ENCODE measurements at regions not wholly inside any gene's neighbourhood (a gene's known extent, or its start where the extent isn't known, plus 50 kb on each side); places are given as distances from the start of the nearest gene placed in this dataset.

DNA sequence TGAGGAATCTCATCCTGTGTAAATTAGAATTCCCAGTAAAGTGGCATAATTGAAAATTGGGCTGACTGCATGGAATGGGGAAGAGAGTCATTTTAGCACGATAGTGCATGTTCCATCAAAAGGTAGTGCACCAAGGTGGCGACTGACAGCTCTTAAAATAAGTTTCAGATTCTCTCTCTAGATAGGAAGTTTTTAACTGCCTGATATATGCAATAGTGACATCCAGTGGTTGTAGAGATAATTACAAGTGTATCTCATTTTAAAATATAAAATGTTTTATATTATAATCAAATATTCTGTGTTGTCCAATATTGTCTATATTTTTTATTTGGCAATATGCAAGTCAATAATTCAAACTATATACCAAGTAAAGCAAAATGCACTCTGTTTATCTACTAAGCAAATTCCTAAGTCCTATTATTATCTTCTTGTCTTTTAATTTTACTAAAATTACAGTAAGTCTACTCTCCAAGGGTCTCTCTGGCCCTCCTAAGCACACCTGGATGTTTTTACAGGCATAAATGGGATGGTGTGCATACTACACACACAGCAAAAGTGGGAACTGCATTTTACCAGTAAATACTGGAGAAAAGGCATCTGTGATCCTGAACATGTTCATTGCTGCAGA is 397.7 kb upstream of the HNRNPA3 start:
- TF ChIP-seq POLR2A (IDR thresholded peaks at IDR 0.05) = no peak
- no peak for TF ChIP-seq EP300 (IDR thresholded peaks at IDR 0.05)
- TF ChIP-seq, protein P1, sequence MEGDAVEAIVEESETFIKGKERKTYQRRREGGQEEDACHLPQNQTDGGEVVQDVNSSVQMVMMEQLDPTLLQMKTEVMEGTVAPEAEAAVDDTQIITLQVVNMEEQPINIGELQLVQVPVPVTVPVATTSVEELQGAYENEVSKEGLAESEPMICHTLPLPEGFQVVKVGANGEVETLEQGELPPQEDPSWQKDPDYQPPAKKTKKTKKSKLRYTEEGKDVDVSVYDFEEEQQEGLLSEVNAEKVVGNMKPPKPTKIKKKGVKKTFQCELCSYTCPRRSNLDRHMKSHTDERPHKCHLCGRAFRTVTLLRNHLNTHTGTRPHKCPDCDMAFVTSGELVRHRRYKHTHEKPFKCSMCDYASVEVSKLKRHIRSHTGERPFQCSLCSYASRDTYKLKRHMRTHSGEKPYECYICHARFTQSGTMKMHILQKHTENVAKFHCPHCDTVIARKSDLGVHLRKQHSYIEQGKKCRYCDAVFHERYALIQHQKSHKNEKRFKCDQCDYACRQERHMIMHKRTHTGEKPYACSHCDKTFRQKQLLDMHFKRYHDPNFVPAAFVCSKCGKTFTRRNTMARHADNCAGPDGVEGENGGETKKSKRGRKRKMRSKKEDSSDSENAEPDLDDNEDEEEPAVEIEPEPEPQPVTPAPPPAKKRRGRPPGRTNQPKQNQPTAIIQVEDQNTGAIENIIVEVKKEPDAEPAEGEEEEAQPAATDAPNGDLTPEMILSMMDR (IDR thresholded peaks at IDR 0.05) = peak; percentile 36 to 65 (median 47)
- Histone ChIP-seq H3K4me1 (no peaks in the 10 kb centered on the region), H3K27ac (no peak overlapping the region), H3K27me3 (no peaks in the 10 kb centered on the region), H3K36me3 (no peaks in the 10 kb centered on the region), H3K4me3 (no peak overlapping the region), H3K9me3 (no peaks in the 10 kb centered on the region)
- WGBS, 2 donors = 0 to 1% methylated on average over 2 of the region's 2 CpGs
- DNase-seq (ENCODE audit: low spot score in 2 of 2) = no peak

DNA sequence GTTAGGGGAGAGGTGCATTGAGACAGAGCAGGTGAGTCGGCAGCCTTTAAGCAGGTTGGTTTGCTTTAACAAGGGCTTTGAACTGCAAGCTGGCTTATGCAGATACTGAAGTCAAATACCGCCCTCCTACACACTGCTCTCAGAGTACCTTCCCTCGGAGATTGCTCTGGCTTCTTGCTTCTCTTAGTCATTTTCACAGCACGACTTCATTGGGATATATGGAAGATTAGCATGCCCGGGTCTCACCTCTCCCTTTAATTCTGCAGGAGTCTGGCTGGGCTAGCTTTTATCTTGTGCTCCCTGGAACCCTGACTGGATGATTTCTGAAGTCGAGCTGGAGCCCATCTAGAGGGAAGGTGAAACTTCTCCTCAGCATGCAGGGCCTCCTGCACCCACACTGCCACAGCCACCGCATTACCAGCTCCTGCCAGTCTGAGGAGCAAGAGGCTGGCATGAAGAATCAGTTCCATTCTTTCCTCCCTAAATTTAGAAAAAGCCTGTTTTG is 395.5 kb upstream of the HNRNPA3 start:
- TF ChIP-seq, protein P1 (IDR thresholded peaks at IDR 0.05) = peak in 1 of 5 experiments; percentile 11
- no peak for TF ChIP-seq EP300 (IDR thresholded peaks at IDR 0.05)

GRCh38 chr2:176818076-176818475 is 394.5 kb upstream of the HNRNPA3 start:
- 69 to 71% methylated on average over 4 of the region's 4 CpGs for WGBS, 2 donors
- Histone ChIP-seq H3K27me3 (peaks cover 0 to under 1% of the 10 kb centered on the region in 2 donors), H3K27ac (no peak overlapping the region), H3K9me3 (no peaks in the 10 kb centered on the region), H3K36me3 (no peaks in the 10 kb centered on the region), H3K4me1 (no peaks in the 10 kb centered on the region), H3K4me3 (no peak overlapping the region)
- DNase-seq (ENCODE audit: low spot score in 2 of 2) = no peak
- TF ChIP-seq EP300 (IDR thresholded peaks at IDR 0.05) = no peak
- no peak for TF ChIP-seq POLR2A (IDR thresholded peaks at IDR 0.05)
- TF ChIP-seq, protein P1 (IDR thresholded peaks at IDR 0.05) = no peak

More for the DNA sequence above, 395.5 kb upstream of the HNRNPA3 start:
- Histone ChIP-seq H3K27ac (no peak overlapping the region), H3K36me3 (no peaks in the 10 kb centered on the region), H3K4me3 (no peak overlapping the region), H3K4me1 (no peaks in the 10 kb centered on the region), H3K9me3 (no peaks in the 10 kb centered on the region), H3K27me3 (no peaks in the 10 kb centered on the region)
- WGBS, 2 donors = 79 to 83% methylated on average over 7 of the region's 7 CpGs
- no peak for DNase-seq (ENCODE audit: low spot score in 2 of 2)

DNA sequence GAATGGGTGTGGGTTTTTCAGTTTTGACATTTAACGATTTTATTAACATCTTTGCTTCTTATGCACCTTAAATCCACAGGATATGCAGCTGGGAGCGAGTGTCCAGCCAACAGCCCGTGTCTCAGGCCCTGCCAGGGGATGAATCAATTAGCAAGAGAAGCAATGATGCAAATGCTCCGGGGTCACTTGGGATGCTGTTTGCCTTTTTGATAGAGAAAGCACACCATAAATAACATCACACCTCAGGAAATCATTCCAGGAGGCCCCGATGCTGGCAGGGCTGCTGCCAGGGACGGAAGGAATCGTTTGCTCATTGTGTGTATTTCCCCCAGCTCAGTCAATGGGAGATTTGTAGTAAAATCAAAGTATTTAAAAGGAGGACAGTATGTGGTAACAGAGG is 394.0 kb upstream of the HNRNPA3 start:
- Histone ChIP-seq H3K36me3 (no peaks in the 10 kb centered on the region), H3K27ac (no peak overlapping the region), H3K4me3 (no peak overlapping the region), H3K9me3 (no peaks in the 10 kb centered on the region), H3K4me1 (no peaks in the 10 kb centered on the region), H3K27me3 (peaks cover 0 to 6% of the 10 kb centered on the region in 2 donors)
- 52 to 58% methylated on average over 7 of the region's 7 CpGs for WGBS, 2 donors
- no peak for TF ChIP-seq POLR2A (IDR thresholded peaks at IDR 0.05)
- TF ChIP-seq EP300 (IDR thresholded peaks at IDR 0.05) = no peak
- TF ChIP-seq, protein P1 (IDR thresholded peaks at IDR 0.05) = no peak
- no peak for DNase-seq (ENCODE audit: low spot score in 2 of 2)

DNA sequence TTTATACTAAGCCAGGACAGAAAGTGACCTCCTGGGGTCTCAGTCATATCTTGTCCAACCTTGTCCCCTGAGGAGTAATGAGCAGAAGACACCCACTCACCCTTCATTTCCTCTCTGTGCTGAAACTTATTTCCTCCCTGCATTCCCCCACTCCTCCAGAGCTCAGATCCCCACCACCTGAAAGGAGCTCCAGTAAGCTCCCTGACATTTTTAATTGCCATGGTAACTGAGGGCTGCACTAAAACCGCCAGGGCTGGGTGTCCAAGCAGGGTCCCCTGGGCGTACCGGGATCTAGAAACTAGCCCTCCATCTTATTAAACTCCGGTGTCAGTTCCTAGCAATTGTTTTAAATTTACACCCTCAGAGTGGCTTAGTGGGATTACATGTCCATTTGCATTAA is 393.3 kb upstream of the HNRNPA3 start:
- no peak for DNase-seq (ENCODE audit: low spot score in 2 of 2)
- Histone ChIP-seq H3K9me3 (no peaks in the 10 kb centered on the region), H3K36me3 (no peaks in the 10 kb centered on the region), H3K4me3 (no peak overlapping the region), H3K4me1 (no peaks in the 10 kb centered on the region), H3K27me3 (peaks cover 0 to 6% of the 10 kb centered on the region in 2 donors), H3K27ac (no peak overlapping the region)
- 74 to 79% methylated on average over 4 of the region's 4 CpGs for WGBS, 2 donors
- TF ChIP-seq, protein P1 (IDR thresholded peaks at IDR 0.05) = no peak
- TF ChIP-seq POLR2A (IDR thresholded peaks at IDR 0.05) (no peak), EP300 (IDR thresholded peaks at IDR 0.05) (no peak)
